Esophagus (tissue), 2 donors: ENCODE measurements at regions not wholly inside any gene's neighbourhood (a gene's known extent, or its start where the extent isn't known, plus 50 kb on each side); places are given as distances from the start of the nearest gene placed in this dataset.
"Not testable (repeated sequence)": the region's sequence is repeated elsewhere in the genome, so short reads cannot be mapped to it uniquely, and the experiment has no call there.

Experiments used
- H3K27ac ChIP-seq, 2 donors: one replicate each; pipeline ENCODE4 v1.5.1; 2013; ENCODE audit warnings: low read depth in 2 of 2, mild to moderate bottlenecking in 2 of 2, inconsistent platforms in 1 of 2, low read length in 1 of 2, moderate library complexity in 1 of 2
- H3K27me3 ChIP-seq, 2 donors: one replicate each; pipeline ENCODE4 v1.6.1; 2013; ENCODE audit warnings: low read length in 2 of 2, control low read depth in 1 of 2, mild to moderate bottlenecking in 1 of 2; ENCODE audit not compliant: insufficient read depth in 2 of 2, control insufficient read depth in 1 of 2
- H3K36me3 ChIP-seq, 2 donors: one replicate each; pipeline ENCODE4 v1.6.1; 2013; ENCODE audit warnings: low read length in 1 of 2; ENCODE audit not compliant: control insufficient read depth in 2 of 2, insufficient read depth in 2 of 2
- H3K4me1 ChIP-seq, 2 donors: one replicate each; pipeline ENCODE4 v1.6.1; 2013; ENCODE audit warnings: low read length in 1 of 2; ENCODE audit not compliant: control insufficient read depth in 2 of 2, insufficient read depth in 2 of 2
- H3K4me3 ChIP-seq, 2 donors: one replicate each; pipeline ENCODE4 v1.5.1; 2013; ENCODE audit warnings: low read length in 2 of 2, mild to moderate bottlenecking in 2 of 2, low read depth in 1 of 2, moderate library complexity in 1 of 2
- H3K9me3 ChIP-seq, 2 donors: one replicate each; pipeline ENCODE4 v1.6.1; 2013; ENCODE audit warnings: mild to moderate bottlenecking in 2 of 2, low read depth in 1 of 2, low read length in 1 of 2, moderate library complexity in 1 of 2; ENCODE audit not compliant: control insufficient read depth in 2 of 2, insufficient read depth in 1 of 2
- WGBS, 2 donors: extraction: QIAGEN DNeasy Blood & Tissue Kit; methylation state at CpG; one replicate each; pipeline ENCODE4 v1.1.7; 2013; 5-methylcytosine and 5-hydroxymethylcytosine counted together
- donor health status: healthy with polysubstance abuse.
- donor health status: Bipolar disorder and iron deficiency.

DNA sequence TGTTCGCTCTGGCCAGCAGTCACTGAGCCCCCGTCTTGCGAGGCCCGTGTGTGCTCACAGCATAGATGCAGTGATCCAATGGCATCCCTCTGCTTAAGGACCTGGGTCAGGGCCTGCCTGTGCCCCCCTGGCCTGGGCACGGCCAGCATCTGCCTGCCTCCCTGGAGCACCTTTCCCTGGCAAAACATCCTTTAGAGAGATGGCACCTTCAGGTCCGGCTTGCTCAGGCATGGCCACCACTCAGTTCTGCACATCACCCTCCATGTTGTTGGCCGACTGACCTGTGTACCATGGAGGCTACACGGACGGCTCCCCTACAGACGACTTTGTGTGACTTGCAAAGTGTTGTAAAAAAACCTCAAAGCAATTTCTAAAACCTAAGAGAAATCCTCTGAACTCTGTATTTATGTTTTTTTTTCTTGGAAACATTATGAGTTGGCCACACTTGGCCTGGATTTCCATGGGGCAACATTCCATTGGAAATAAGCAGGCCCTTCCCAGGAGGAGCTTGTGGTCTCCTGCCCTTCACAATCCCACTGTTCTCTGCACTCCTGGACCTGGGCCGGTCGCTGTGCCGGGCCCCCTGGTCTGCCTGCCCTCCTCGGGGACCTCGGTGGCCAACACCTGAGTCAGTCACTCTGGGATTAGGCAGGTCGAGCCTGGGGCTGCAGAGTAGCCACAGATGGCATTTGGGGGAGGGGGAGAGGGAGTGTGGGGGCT, 592.4 kb downstream of the TBC1D22A start:
- Histone ChIP-seq H3K9me3 (no peaks in the 10 kb centered on the region), H3K4me3 (no peak overlapping the region), H3K36me3 (no peaks in the 10 kb centered on the region), H3K4me1 (no peaks in the 10 kb centered on the region), H3K27me3 (no peaks in the 10 kb centered on the region), H3K27ac (no peak overlapping the region)
- 82 to 85% methylated on average over 16 of the region's 16 CpGs for WGBS, 2 donors

DNA sequence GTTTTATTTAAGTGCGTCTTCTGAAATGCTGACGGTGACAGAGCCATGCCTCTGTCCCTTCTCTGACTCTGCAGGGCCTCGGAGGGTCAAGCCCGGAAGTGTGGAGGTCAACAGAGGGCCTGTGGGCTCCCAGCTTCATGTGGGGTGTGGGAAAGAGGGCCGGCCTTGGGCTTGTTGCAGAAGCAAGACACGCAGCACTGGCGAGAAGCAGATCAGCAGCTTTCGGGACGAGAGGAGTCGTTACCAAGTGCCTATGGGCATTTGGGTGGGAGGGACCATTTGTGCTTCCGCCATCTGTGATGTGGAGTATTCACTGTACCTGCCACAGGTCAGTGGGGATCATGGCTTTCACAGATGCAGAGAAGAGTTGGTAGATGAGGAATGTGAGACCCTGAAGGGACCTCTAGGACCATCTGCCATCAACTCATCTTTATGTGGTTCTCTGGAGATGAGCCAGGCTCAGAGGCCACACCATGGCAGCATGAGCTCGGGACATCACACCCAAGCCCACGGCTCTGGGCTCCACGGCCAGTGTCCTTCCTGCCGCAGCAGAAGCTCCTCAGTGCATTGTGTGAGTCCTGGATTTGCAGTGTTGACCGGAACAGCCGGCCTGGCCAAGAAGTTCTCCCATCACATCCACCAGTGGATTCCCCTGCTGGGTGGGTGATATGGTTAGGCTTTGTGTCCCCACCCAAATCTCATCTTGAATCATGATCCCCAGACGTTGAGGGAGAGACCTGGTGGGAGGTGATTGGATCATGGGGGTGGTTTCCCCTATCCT, 590.7 kb downstream of the TBC1D22A start:
- Histone ChIP-seq H3K4me3 (no peak overlapping the region), H3K27me3 (no peaks in the 10 kb centered on the region), H3K9me3 (no peaks in the 10 kb centered on the region), H3K4me1 (no peaks in the 10 kb centered on the region), H3K36me3 (no peaks in the 10 kb centered on the region), H3K27ac (no peak overlapping the region)
- 75 to 78% methylated on average over 18 of the region's 18 CpGs for WGBS, 2 donors

DNA sequence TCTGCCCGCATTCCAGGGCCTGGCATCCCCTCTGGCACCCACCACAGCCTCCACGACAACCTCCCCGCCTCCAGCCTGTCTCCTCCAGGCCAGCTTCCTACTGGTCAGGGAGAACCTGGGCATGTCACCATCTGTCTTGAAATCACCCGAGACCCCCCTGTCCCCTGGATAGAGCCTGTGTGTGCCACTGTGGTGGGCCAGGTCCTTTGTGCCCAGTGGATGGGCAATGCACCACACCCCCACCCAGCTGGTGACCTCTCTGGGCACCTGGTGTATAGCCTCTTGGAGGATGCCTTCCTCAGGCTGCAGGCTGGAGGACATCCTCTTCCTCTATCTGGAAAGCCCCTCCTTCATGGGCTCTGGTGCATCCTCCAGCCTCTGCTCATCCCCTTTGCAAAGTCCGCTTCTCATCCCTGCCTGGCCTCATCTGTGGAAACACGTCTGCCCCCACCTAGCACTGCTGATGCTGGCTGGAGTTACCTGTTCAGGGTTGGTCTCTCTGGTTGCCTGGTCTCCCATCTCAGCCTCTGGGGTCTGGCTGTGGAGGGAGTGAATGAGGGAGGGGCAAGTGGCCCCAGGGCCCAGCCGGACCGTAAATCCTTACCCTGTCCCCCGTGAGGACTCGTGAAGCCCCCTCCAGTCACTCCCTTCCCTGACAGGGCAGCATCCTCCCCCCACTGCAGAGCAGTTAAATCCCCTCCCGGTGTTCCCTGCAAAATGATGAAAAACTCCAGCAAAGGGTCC, 589.6 kb downstream of the TBC1D22A start:
- Histone ChIP-seq H3K27me3 (no peaks in the 10 kb centered on the region), H3K9me3 (no peaks in the 10 kb centered on the region), H3K4me1 (no peaks in the 10 kb centered on the region), H3K27ac (no peak overlapping the region), H3K36me3 (no peaks in the 10 kb centered on the region), H3K4me3 (no peak overlapping the region)
- 81 to 87% methylated on average over 11 of the region's 11 CpGs for WGBS, 2 donors

DNA sequence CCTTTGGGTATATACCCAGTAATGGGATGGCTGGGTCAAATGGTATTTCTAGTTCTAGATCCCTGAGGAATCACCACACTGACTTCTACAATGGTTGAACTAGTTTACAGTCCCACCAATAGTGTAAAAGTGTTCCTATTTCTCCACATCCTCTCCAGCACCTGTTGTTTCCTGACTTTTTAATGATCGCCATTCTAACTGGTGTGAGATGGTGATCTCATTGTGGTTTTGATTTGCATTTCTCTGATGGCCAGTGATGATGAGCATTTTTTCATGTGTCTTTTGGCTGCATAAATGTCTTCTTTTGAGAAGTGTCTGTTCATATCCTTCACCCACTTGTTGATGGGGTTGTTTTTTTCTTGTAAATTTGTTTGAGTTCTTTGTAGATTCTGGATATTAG, 583.8 kb downstream of the TBC1D22A start:
- H3K9me3 ChIP-seq, H3K27me3 ChIP-seq, H3K4me1 ChIP-seq, H3K4me3 ChIP-seq, H3K27ac ChIP-seq, H3K36me3 ChIP-seq: not testable (repeated sequence)
- WGBS, 2 donors, result 89 to 100% methylated on average over 1 of the region's 1 CpG

GRCh38 chr22:47345025-47345424, 582.6 kb downstream of the TBC1D22A start:
- H3K4me1 ChIP-seq, result peaks cover 0 to 3% of the 10 kb centered on the region in 2 donors
- H3K9me3 ChIP-seq, result peaks cover 0 to 6% of the 10 kb centered on the region in 2 donors
- no peak overlapping the region for H3K4me3 ChIP-seq
- no peaks in the 10 kb centered on the region for H3K27me3 ChIP-seq
- H3K36me3 ChIP-seq, result no peaks in the 10 kb centered on the region
- H3K27ac ChIP-seq, result no peak overlapping the region
- WGBS, 2 donors, result 66 to 68% methylated on average over 7 of the region's 7 CpGs

DNA sequence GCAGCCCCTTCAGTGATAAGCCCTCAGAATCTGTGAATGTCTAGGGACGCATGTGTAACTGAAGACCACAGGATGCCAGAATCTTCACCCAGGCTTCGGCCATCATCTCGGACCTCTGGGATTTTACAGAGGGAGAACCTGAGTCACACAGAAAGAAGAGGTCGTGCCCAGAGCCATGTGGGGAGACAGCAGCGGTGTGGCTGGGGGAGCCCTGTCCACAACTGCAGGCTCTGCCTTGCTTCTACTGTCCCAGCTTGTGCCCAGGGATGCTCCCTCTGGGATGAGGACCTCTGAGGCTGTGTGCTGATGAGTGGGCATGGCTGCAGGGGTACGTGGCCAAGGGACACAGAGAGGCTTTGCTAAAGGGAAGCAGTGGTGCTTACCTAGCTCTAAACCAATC, 582.0 kb downstream of the TBC1D22A start:
- no peaks in the 10 kb centered on the region for H3K27me3 ChIP-seq

GRCh38 chr22:47343611-47344010, 581.2 kb downstream of the TBC1D22A start:
- Histone ChIP-seq H3K4me3 (no peak overlapping the region), H3K27ac (no peak overlapping the region), H3K9me3 (peaks cover 0 to 6% of the 10 kb centered on the region in 2 donors), H3K27me3 (no peaks in the 10 kb centered on the region), H3K4me1 (peaks cover 0 to 3% of the 10 kb centered on the region in 2 donors), H3K36me3 (no peaks in the 10 kb centered on the region)
- 78 to 87% methylated on average over 8 of the region's 8 CpGs for WGBS, 2 donors

More for the DNA sequence above, 582.0 kb downstream of the TBC1D22A start:
- H3K36me3 ChIP-seq, result no peaks in the 10 kb centered on the region
- 76 to 86% methylated on average over 6 of the region's 6 CpGs for WGBS, 2 donors
- no peak overlapping the region for H3K4me3 ChIP-seq
- peaks cover 0 to 6% of the 10 kb centered on the region in 2 donors for H3K9me3 ChIP-seq
- peaks cover 0 to 3% of the 10 kb centered on the region in 2 donors for H3K4me1 ChIP-seq
- H3K27ac ChIP-seq, result no peak overlapping the region

- WGBS, 2 donors, result 86 to 93% methylated on average over 10 of the region's 10 CpGs
- no peak overlapping the region for H3K4me3 ChIP-seq
These were observed 580.0 kb downstream of the TBC1D22A start for GRCh38 chr22:47342446-47342845.

DNA sequence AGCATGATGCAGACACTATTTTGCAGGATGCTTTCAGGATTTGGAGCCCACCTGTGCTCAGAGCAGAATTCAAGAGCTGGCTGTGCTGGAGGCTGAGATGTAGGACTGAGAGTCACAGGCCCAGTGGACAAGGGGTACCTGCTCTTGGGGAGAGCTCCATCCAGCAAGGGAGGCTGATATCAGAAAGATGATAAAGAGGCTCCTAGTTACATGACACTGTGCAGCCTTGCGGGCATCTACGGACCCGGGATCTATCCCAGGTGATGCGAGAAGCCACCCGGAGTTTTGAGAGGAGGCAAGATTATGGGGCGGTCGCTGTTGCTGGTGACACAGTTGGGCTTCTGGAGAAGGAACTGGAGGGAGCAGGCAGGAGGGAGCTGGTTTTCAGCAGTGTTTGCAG, 579.0 kb downstream of the TBC1D22A start:
- Histone ChIP-seq H3K4me1 (peaks cover 0 to 3% of the 10 kb centered on the region in 2 donors), H3K27ac (no peak overlapping the region), H3K4me3 (no peak overlapping the region), H3K9me3 (peaks cover 0 to 6% of the 10 kb centered on the region in 2 donors), H3K27me3 (no peaks in the 10 kb centered on the region), H3K36me3 (no peaks in the 10 kb centered on the region)
- 87 to 93% methylated on average over 7 of the region's 7 CpGs for WGBS, 2 donors

More at GRCh38 chr22:47342446-47342845, 580.0 kb downstream of the TBC1D22A start:
- Histone ChIP-seq H3K27ac (no peak overlapping the region), H3K4me1 (peaks cover 0 to 3% of the 10 kb centered on the region in 2 donors), H3K36me3 (no peaks in the 10 kb centered on the region), H3K9me3 (peaks cover 0 to 6% of the 10 kb centered on the region in 2 donors), H3K27me3 (no peaks in the 10 kb centered on the region)
